MM.1S (cell line): ENCODE measurements at regions not wholly inside any gene's neighbourhood (a gene's known extent, or its start where the extent isn't known, plus 50 kb on each side); places are given as distances from the start of the nearest gene placed in this dataset.

Experiments
- DNase-seq: peaks from one replicate; pipeline ENCODE4 v3.0.0-alpha.2; 2015
- H2AFZ ChIP-seq: fragments of 300-600 bp; sonication (generic); 2 replicates; pipeline ENCODE4 v1.6.0; 2016; ENCODE audit warnings: antibody characterized with exemption, low read length
- H3F3A ChIP-seq: fragments of 300-600 bp; sonication (generic); 2 replicates; pipeline ENCODE4 v1.6.1; 2016; ENCODE audit warnings: mild to moderate bottlenecking, antibody characterized with exemption, low read length, moderate library complexity, mixed read lengths; ENCODE audit not compliant: insufficient read depth
- H3K27ac ChIP-seq: fragments of 300-600 bp; sonication (generic); 2 replicates; pipeline ENCODE4 v1.5.1; 2016; ENCODE audit warnings: mild to moderate bottlenecking, low read length
- H3K27me3 ChIP-seq: fragments of 300-600 bp; sonication (generic); replicated peaks from 2 replicates; pipeline ENCODE4 v1.6.0; 2016; ENCODE audit warnings: low read length; ENCODE audit not compliant: insufficient read depth
- H3K36me3 ChIP-seq: fragments of 300-600 bp; sonication (generic); replicated peaks from 2 replicates; pipeline ENCODE4 v1.6.1; 2016; ENCODE audit warnings: mild to moderate bottlenecking, low read length, mixed read lengths; ENCODE audit not compliant: insufficient read depth
- H3K4me1 ChIP-seq: fragments of 300-600 bp; sonication (generic); 2 replicates; pipeline ENCODE4 v1.6.1; 2016; ENCODE audit warnings: low read length, mixed read lengths
- H3K4me2 ChIP-seq: fragments of 300-600 bp; sonication (generic); 2 replicates; pipeline ENCODE4 v1.6.0; 2016; ENCODE audit warnings: low read depth, low read length
- H3K4me3 ChIP-seq: fragments of 300-600 bp; sonication (generic); 2 replicates; pipeline ENCODE4 v1.5.1; 2016; ENCODE audit warnings: low read length, mixed read lengths
- H3K79me2 ChIP-seq: fragments of 300-600 bp; sonication (generic); 2 replicates; pipeline ENCODE4 v1.6.1; 2016; ENCODE audit warnings: mixed run types, low read length, mixed read lengths
- H3K9ac ChIP-seq: fragments of 300-600 bp; sonication (generic); 2 replicates; pipeline ENCODE4 v1.6.1; 2016; ENCODE audit warnings: low read length, mixed read lengths
- H3K9me2 ChIP-seq: fragments of 300-600 bp; sonication (generic); replicated peaks from 2 replicates; pipeline ENCODE4 v1.6.1; 2016; ENCODE audit warnings: mild to moderate bottlenecking, low read length, mixed read lengths; ENCODE audit not compliant: insufficient read depth
- H3K9me3 ChIP-seq: fragments of 300-600 bp; sonication (generic); replicated peaks from 2 replicates; pipeline ENCODE4 v1.6.1; 2016; ENCODE audit warnings: mild to moderate bottlenecking, low read length, mixed read lengths; ENCODE audit not compliant: insufficient read depth
- H4K20me1 ChIP-seq: fragments of 300-600 bp; sonication (generic); 2 replicates; pipeline ENCODE4 v1.6.1; 2016; ENCODE audit warnings: mild to moderate bottlenecking, low read length, moderate library complexity, mixed read lengths; ENCODE audit not compliant: insufficient read depth
- EZH2 ChIP-seq: fragments of 300-600 bp; sonication (generic); optimal IDR thresholded peaks from 2 replicates; pipeline ENCODE3; 2017; ENCODE audit warnings: low read depth, mild to moderate bottlenecking, antibody characterized with exemption, low read length, mixed read lengths
- EZH2phosphoT487 ChIP-seq: fragments of 300-600 bp; sonication (generic); IDR thresholded peaks from 2 replicates; pipeline ENCODE4 v1.6.1; 2018; ENCODE audit warnings: antibody characterized with exemption, low read length
- TF ChIP-seq, protein P1 (sequence below): fragments of 300-600 bp; sonication (generic); IDR thresholded peaks from 2 replicates; pipeline ENCODE4 v1.5.1; 2016; ENCODE audit warnings: antibody characterized with exemption, low read length, mixed read lengths

DNA sequence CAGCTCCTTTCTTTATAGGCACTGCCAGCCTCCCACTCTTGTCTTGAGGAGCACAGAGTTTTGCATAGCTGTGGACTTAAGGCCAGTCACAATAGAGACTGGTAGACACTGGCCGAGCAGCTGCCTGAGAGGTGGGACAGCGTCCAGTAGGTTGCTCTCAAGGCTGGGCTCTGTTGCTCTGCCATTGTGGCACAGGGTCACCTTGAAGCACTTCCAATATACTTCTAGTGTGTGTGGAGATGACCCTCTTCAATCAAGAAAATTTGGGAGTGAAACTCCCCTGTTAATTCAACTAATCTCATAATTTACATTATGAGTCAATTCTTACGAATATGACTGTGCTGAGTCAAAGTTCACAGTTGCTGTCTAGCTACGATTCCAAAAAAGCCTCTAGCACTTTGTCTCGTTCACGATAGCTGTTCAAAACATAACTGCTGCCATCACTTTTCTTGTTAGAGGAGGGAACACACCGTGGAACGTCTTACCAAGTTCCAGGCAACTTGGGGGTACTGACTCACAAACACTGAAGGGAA is 636.2 kb downstream of the EPHA4 start:
- TF ChIP-seq, protein P1, sequence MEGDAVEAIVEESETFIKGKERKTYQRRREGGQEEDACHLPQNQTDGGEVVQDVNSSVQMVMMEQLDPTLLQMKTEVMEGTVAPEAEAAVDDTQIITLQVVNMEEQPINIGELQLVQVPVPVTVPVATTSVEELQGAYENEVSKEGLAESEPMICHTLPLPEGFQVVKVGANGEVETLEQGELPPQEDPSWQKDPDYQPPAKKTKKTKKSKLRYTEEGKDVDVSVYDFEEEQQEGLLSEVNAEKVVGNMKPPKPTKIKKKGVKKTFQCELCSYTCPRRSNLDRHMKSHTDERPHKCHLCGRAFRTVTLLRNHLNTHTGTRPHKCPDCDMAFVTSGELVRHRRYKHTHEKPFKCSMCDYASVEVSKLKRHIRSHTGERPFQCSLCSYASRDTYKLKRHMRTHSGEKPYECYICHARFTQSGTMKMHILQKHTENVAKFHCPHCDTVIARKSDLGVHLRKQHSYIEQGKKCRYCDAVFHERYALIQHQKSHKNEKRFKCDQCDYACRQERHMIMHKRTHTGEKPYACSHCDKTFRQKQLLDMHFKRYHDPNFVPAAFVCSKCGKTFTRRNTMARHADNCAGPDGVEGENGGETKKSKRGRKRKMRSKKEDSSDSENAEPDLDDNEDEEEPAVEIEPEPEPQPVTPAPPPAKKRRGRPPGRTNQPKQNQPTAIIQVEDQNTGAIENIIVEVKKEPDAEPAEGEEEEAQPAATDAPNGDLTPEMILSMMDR = no peak
- TF ChIP-seq EZH2 = no peak
- TF ChIP-seq EZH2phosphoT487 = no peak
- Histone ChIP-seq H3K4me2 (no peak overlapping the region), H3K9ac (no peak overlapping the region), H3K27ac (no peak overlapping the region), H3K4me1 (no peaks in the 10 kb centered on the region), H3K27me3 (no peaks in the 10 kb centered on the region), H2AFZ (no peak overlapping the region), H3F3A (no peaks in the 10 kb centered on the region), H4K20me1 (no peaks in the 10 kb centered on the region), H3K9me3 (no peaks in the 10 kb centered on the region), H3K79me2 (no peaks in the 10 kb centered on the region), H3K4me3 (no peak overlapping the region), H3K9me2 (no peaks in the 10 kb centered on the region), H3K36me3 (no peaks in the 10 kb centered on the region)
- DNase-seq = no peak

DNA sequence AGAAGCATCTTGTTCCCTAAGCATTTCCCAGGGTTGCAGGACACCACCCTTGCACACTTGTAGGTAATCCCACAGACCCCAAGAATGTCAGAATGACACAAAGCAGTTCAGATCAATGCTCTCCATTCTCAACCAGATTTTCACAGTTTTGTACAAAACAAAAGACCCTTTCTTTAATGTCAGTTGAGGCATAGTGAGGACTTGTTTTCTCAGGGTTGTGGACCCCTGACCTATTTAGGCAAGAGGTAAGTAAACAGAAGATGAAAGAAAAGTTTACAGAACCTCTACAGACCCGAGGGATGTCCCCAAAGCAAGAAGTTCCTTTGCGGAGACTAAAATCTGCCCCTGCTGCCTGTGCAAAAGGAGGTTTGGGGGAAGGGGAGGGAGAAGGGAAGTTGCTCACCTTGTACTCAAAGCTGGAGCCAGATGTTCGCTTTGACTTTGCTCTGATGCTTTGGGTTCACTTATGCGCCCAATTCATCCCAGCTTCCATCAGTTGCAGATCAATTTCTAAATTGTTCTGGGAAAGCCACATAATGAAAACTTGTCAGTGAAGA is 635.4 kb downstream of the EPHA4 start:
- Histone ChIP-seq H3K9me2 (no peaks in the 10 kb centered on the region), H3K4me1 (no peaks in the 10 kb centered on the region), H3K4me2 (no peak overlapping the region), H2AFZ (no peak overlapping the region), H3K4me3 (no peak overlapping the region), H4K20me1 (no peaks in the 10 kb centered on the region), H3K27ac (no peak overlapping the region), H3K36me3 (no peaks in the 10 kb centered on the region), H3K9ac (no peak overlapping the region), H3F3A (no peaks in the 10 kb centered on the region), H3K27me3 (no peaks in the 10 kb centered on the region), H3K9me3 (no peaks in the 10 kb centered on the region), H3K79me2 (no peaks in the 10 kb centered on the region)
- no peak for DNase-seq
- TF ChIP-seq, protein P1 = no peak
- TF ChIP-seq EZH2 (no peak), EZH2phosphoT487 (no peak)

DNA sequence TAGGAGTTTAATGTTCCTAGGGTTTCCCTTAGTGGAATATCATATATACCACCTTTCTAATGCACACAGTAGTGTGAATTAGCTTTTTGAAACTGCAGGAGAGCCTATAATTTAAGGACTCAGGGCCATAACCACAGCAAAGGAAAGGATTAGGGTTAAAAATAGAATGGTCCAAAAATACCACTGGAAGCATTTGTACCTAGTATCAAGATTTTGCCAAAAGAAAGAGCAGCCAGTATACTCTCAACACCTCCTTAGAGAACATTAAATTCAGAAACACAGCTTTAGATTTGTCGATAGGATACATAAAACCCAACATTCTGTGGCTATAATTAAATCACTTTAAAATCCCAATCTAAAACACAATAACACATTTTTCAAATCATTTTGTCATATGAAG is 634.9 kb downstream of the EPHA4 start:
- DNase-seq = no peak
- no peak overlapping the region for H3K4me3 ChIP-seq
- H3K4me2 ChIP-seq = no peak overlapping the region
- H3K27me3 ChIP-seq = no peaks in the 10 kb centered on the region
- H3K27ac ChIP-seq = no peak overlapping the region
- H4K20me1 ChIP-seq = no peaks in the 10 kb centered on the region
- H3K79me2 ChIP-seq = no peaks in the 10 kb centered on the region
- TF ChIP-seq EZH2 (no peak), EZH2phosphoT487 (no peak)
- TF ChIP-seq, protein P1 = no peak
- H3K9me3 ChIP-seq = no peaks in the 10 kb centered on the region
- H3F3A ChIP-seq = no peaks in the 10 kb centered on the region
- no peak overlapping the region for H3K9ac ChIP-seq
- H3K4me1 ChIP-seq = no peaks in the 10 kb centered on the region
- H2AFZ ChIP-seq = no peak overlapping the region
- no peaks in the 10 kb centered on the region for H3K9me2 ChIP-seq
- no peaks in the 10 kb centered on the region for H3K36me3 ChIP-seq
